ENCODE measurements at regions not wholly inside any gene's neighbourhood (a gene's known extent, or its start where the extent isn't known, plus 50 kb on each side); places are given as distances from the start of the nearest gene placed in this dataset.
A peak's percentile ranks its signal among the peaks of the same experiment; 100 is the strongest.

GRCh38 chr5:10857338-10857733, 96.3 kb upstream of the DAP start:
- 56% methylated on average over 11 of the region's 11 CpGs for whole genome bisulfite sequencing
- H3K27ac ChIP-seq (ENCODE audit: low read depth in 1 of 2, low read length in 1 of 2): no peak overlapping the region
- no peaks in the 10 kb centered on the region for H3K9me3 ChIP-seq (ENCODE audit: control insufficient read depth in 2 of 2, insufficient read depth in 1 of 2, low read length in 1 of 2)
- no peaks in the 10 kb centered on the region for H3K36me3 ChIP-seq (ENCODE audit: control insufficient read depth in 2 of 2, insufficient read depth in 2 of 2, low read length in 1 of 2)
- no peaks in the 10 kb centered on the region for H3K4me1 ChIP-seq (ENCODE audit: control insufficient read depth in 2 of 2, insufficient read depth in 2 of 2, low read length in 2 of 2)
- no peak for DNase-seq (ENCODE audit: low read depth in 6 of 9, low spot score in 9 of 9)
- no peak overlapping the region for H3K4me3 ChIP-seq (ENCODE audit: low read length in 2 of 2)
- H3K27me3 ChIP-seq (ENCODE audit: control insufficient read depth in 2 of 2, insufficient read depth in 1 of 2, low read length in 1 of 2): peaks cover 0 to 9% of the 10 kb centered on the region in 2 donors

DNA sequence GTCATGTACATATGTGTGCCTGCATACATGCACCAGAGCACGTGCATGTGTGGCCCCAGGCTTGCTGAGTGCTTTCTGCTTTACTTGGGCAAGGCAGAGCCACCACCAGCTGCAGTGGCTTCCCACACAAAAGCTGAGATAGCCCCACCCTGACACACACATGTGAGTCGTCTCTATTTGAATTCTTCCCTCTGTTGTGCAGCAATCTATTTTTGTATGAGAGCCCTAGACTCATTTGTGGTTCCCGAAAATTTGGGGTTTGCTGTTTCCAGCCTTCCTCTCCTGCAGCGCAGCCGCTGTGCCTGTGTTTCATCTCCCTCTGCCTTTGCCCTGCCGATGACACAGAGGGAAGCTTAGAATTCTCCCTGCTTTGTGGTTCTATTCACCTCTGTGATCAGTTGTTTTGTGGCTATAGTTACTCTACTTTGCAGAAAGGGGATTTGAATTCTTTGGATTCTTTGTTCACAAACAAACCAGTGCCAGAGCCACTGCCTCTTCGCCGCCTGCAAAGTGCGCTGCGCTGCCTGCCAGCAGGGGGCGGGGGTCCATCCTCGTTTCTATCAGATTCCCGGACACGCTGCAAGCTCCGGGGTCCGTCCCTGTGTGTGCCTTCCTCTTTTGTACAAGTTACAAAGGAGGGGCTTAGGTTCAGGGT, 95.8 kb upstream of the DAP start:
- peaks cover 0 to 9% of the 10 kb centered on the region in 2 donors for H3K27me3 ChIP-seq (ENCODE audit: control insufficient read depth in 2 of 2, insufficient read depth in 1 of 2, low read length in 1 of 2)
- H3K27ac ChIP-seq (ENCODE audit: low read depth in 1 of 2, low read length in 1 of 2): no peak overlapping the region
- no peaks in the 10 kb centered on the region for H3K9me3 ChIP-seq (ENCODE audit: control insufficient read depth in 2 of 2, insufficient read depth in 1 of 2, low read length in 1 of 2)
- no peaks in the 10 kb centered on the region for H3K36me3 ChIP-seq (ENCODE audit: control insufficient read depth in 2 of 2, insufficient read depth in 2 of 2, low read length in 1 of 2)
- peak in 4 of 9 donors; percentile 9 to 44 (median 24) for DNase-seq (ENCODE audit: low read depth in 6 of 9, low spot score in 9 of 9)
- H3K4me3 ChIP-seq (ENCODE audit: low read length in 2 of 2): no peak overlapping the region
- no peaks in the 10 kb centered on the region for H3K4me1 ChIP-seq (ENCODE audit: control insufficient read depth in 2 of 2, insufficient read depth in 2 of 2, low read length in 2 of 2)
- 34% methylated on average over 16 of the region's 16 CpGs for WGBS

DNA sequence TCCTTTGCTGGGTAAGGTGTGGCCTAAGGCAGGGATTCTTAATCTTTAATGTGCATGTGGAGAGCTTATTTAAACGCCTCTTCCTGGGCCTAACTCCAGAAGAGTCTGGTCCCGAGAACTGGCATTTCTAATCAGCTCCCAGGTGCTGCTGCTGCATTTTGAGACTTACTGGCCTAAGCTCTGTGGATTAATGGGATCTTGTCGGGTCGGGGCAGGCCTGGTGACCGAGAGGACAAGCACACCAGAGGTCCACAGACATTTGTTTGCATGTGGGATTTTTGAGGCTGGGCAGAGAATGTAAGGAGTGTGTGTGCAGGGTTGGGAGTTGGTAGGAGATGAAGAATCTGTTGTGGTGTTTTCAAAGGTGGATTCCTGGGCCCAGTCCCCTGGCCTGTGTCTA, 95.0 kb upstream of the DAP start:
- Histone ChIP-seq H3K4me1 (ENCODE audit: control insufficient read depth in 2 of 2, insufficient read depth in 2 of 2, low read length in 2 of 2) (no peaks in the 10 kb centered on the region), H3K27me3 (ENCODE audit: control insufficient read depth in 2 of 2, insufficient read depth in 1 of 2, low read length in 1 of 2) (peaks cover 0 to 9% of the 10 kb centered on the region in 2 donors), H3K27ac (ENCODE audit: low read depth in 1 of 2, low read length in 1 of 2) (no peak overlapping the region), H3K4me3 (ENCODE audit: low read length in 2 of 2) (no peak overlapping the region), H3K9me3 (ENCODE audit: control insufficient read depth in 2 of 2, insufficient read depth in 1 of 2, low read length in 1 of 2) (no peaks in the 10 kb centered on the region), H3K36me3 (ENCODE audit: control insufficient read depth in 2 of 2, insufficient read depth in 2 of 2, low read length in 1 of 2) (no peaks in the 10 kb centered on the region)
- no peak for DNase-seq (ENCODE audit: low read depth in 6 of 9, low spot score in 9 of 9)
- WGBS: 96% methylated on average over 5 of the region's 5 CpGs

- no peaks in the 10 kb centered on the region for H3K4me1 ChIP-seq (ENCODE audit: control insufficient read depth in 2 of 2, insufficient read depth in 2 of 2, low read length in 2 of 2)
- no peak for DNase-seq (ENCODE audit: low read depth in 6 of 9, low spot score in 9 of 9)
- no peaks in the 10 kb centered on the region for H3K36me3 ChIP-seq (ENCODE audit: control insufficient read depth in 2 of 2, insufficient read depth in 2 of 2, low read length in 1 of 2)
- no peak overlapping the region for H3K27ac ChIP-seq (ENCODE audit: low read depth in 1 of 2, low read length in 1 of 2)
- peaks cover 0 to 9% of the 10 kb centered on the region in 2 donors for H3K27me3 ChIP-seq (ENCODE audit: control insufficient read depth in 2 of 2, insufficient read depth in 1 of 2, low read length in 1 of 2)
- WGBS: 68% methylated on average over 4 of the region's 4 CpGs
- no peaks in the 10 kb centered on the region for H3K9me3 ChIP-seq (ENCODE audit: control insufficient read depth in 2 of 2, insufficient read depth in 1 of 2, low read length in 1 of 2)
- no peak overlapping the region for H3K4me3 ChIP-seq (ENCODE audit: low read length in 2 of 2)
These were observed 93.7 kb upstream of the DAP start for GRCh38 chr5:10854506-10855277.

DNA sequence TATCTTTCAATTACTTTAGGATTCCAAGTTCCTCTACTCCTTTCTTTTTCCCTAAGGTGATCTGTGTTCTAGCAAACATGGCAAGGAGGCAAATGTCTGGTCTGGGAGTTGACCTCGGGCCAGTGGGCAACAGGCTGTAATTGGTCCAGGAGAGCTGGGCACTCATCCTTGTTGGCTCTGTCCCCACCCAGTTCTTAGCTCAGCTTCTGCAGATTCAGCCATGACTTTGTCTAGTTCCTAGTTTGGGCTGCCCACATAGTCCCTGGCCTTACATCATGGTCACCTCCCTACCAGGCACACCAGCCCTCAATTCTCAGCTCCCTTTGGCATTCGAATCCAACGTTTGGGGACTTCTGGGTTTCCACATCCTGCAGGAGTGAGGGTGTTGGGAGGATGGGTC, 92.1 kb upstream of the DAP start:
- Histone ChIP-seq H3K9me3 (ENCODE audit: control insufficient read depth in 2 of 2, insufficient read depth in 1 of 2, low read length in 1 of 2) (no peaks in the 10 kb centered on the region), H3K27me3 (ENCODE audit: control insufficient read depth in 2 of 2, insufficient read depth in 1 of 2, low read length in 1 of 2) (peaks cover 0 to 7% of the 10 kb centered on the region in 2 donors), H3K4me1 (ENCODE audit: control insufficient read depth in 2 of 2, insufficient read depth in 2 of 2, low read length in 2 of 2) (no peaks in the 10 kb centered on the region), H3K36me3 (ENCODE audit: control insufficient read depth in 2 of 2, insufficient read depth in 2 of 2, low read length in 1 of 2) (no peaks in the 10 kb centered on the region), H3K27ac (ENCODE audit: low read depth in 1 of 2, low read length in 1 of 2) (no peak overlapping the region), H3K4me3 (ENCODE audit: low read length in 2 of 2) (no peak overlapping the region)
- no peak for DNase-seq (ENCODE audit: low read depth in 6 of 9, low spot score in 9 of 9)
- WGBS: 97% methylated on average over 3 of the region's 3 CpGs

DNA sequence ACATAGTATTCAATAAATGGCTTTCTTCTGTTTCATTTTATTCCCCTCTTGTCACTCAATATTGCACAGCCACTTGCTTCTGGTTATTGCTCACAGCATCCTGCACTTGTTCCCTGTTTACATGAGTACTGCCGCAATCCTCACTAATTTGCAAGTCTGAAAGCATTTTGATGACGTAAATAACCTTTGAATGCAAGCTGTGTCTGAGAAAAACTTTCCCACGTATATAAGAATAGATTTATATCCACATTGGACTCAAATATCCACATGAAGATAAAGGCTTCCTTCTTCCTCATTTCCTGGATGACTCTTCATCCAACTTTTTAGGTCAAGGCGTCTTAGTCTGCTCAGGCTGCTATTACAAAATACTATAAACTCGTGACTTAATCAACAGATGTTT, 88.2 kb upstream of the DAP start:
- no peak for DNase-seq (ENCODE audit: low read depth in 6 of 9, low spot score in 9 of 9)
- Histone ChIP-seq H3K9me3 (ENCODE audit: control insufficient read depth in 2 of 2, insufficient read depth in 1 of 2, low read length in 1 of 2) (no peaks in the 10 kb centered on the region), H3K4me1 (ENCODE audit: control insufficient read depth in 2 of 2, insufficient read depth in 2 of 2, low read length in 2 of 2) (no peaks in the 10 kb centered on the region), H3K27ac (ENCODE audit: low read depth in 1 of 2, low read length in 1 of 2) (no peak overlapping the region), H3K36me3 (ENCODE audit: control insufficient read depth in 2 of 2, insufficient read depth in 2 of 2, low read length in 1 of 2) (no peaks in the 10 kb centered on the region), H3K4me3 (ENCODE audit: low read length in 2 of 2) (no peak overlapping the region), H3K27me3 (ENCODE audit: control insufficient read depth in 2 of 2, insufficient read depth in 1 of 2, low read length in 1 of 2) (no peaks in the 10 kb centered on the region)
- WGBS: 92% methylated on average over 5 of the region's 5 CpGs

DNA sequence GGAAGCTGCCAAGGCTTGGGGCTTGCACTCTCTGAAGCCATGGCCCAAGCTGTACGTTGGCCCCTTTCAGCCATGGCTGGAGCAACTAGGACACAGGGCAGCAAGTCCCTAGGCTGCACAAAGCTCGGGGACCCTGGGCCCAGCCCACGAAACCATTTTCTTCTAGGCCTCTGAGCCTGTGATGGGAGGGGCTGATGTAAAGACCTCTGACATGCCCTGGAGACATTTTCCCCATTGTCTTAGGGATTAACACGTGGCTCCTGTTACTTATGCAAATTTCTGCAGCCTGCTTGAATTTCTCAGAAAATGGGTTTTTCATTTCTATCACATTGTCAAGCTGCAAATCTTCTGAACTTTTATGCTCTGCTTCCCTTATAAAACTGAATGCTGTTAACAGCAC, 83.0 kb upstream of the DAP start:
- no peak for DNase-seq (ENCODE audit: low read depth in 6 of 9, low spot score in 9 of 9)
- Histone ChIP-seq H3K36me3 (ENCODE audit: control insufficient read depth in 2 of 2, insufficient read depth in 2 of 2, low read length in 1 of 2) (no peaks in the 10 kb centered on the region), H3K4me3 (ENCODE audit: low read length in 2 of 2) (no peak overlapping the region), H3K9me3 (ENCODE audit: control insufficient read depth in 2 of 2, insufficient read depth in 1 of 2, low read length in 1 of 2) (no peaks in the 10 kb centered on the region), H3K27ac (ENCODE audit: low read depth in 1 of 2, low read length in 1 of 2) (no peak overlapping the region), H3K4me1 (ENCODE audit: control insufficient read depth in 2 of 2, insufficient read depth in 2 of 2, low read length in 2 of 2) (no peaks in the 10 kb centered on the region), H3K27me3 (ENCODE audit: control insufficient read depth in 2 of 2, insufficient read depth in 1 of 2, low read length in 1 of 2) (no peaks in the 10 kb centered on the region)
- 91% methylated on average over 4 of the region's 4 CpGs for WGBS

DNA sequence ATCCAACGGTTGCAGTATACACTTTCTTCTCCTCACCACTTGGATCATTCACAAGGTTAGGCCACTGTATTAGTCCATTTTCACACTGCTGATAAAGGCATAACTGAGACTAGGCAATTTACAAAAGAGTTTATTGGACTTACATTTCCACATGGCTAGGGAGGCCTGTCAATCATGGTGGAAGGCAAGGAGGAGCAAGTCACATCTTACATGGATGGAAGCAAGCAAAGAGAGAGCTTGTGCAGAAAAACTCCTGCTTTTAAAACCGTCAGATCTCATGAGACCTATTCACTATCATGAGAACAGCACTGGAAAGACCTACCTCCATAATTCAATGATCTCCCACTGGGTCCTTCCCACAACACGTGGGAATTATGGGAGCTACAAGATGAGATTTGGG, 81.8 kb upstream of the DAP start:
- no peak overlapping the region for H3K4me3 ChIP-seq (ENCODE audit: low read length in 2 of 2)
- no peak overlapping the region for H3K27ac ChIP-seq (ENCODE audit: low read depth in 1 of 2, low read length in 1 of 2)
- no peaks in the 10 kb centered on the region for H3K36me3 ChIP-seq (ENCODE audit: control insufficient read depth in 2 of 2, insufficient read depth in 2 of 2, low read length in 1 of 2)
- H3K9me3 ChIP-seq (ENCODE audit: control insufficient read depth in 2 of 2, insufficient read depth in 1 of 2, low read length in 1 of 2): no peaks in the 10 kb centered on the region
- WGBS: 95% methylated on average over 3 of the region's 3 CpGs
- H3K4me1 ChIP-seq (ENCODE audit: control insufficient read depth in 2 of 2, insufficient read depth in 2 of 2, low read length in 2 of 2): no peaks in the 10 kb centered on the region
- no peak for DNase-seq (ENCODE audit: low read depth in 6 of 9, low spot score in 9 of 9)
- no peaks in the 10 kb centered on the region for H3K27me3 ChIP-seq (ENCODE audit: control insufficient read depth in 2 of 2, insufficient read depth in 1 of 2, low read length in 1 of 2)

GRCh38 chr5:10839916-10840599, 79.0 kb upstream of the DAP start:
- no peak overlapping the region for H3K27ac ChIP-seq (ENCODE audit: low read depth in 1 of 2, low read length in 1 of 2)
- no peaks in the 10 kb centered on the region for H3K36me3 ChIP-seq (ENCODE audit: control insufficient read depth in 2 of 2, insufficient read depth in 2 of 2, low read length in 1 of 2)
- no peak for DNase-seq (ENCODE audit: low read depth in 6 of 9, low spot score in 9 of 9)
- H3K4me3 ChIP-seq (ENCODE audit: low read length in 2 of 2): no peak overlapping the region
- 91% methylated on average over 3 of the region's 3 CpGs for WGBS
- no peaks in the 10 kb centered on the region for H3K27me3 ChIP-seq (ENCODE audit: control insufficient read depth in 2 of 2, insufficient read depth in 1 of 2, low read length in 1 of 2)
- no peaks in the 10 kb centered on the region for H3K4me1 ChIP-seq (ENCODE audit: control insufficient read depth in 2 of 2, insufficient read depth in 2 of 2, low read length in 2 of 2)
- no peaks in the 10 kb centered on the region for H3K9me3 ChIP-seq (ENCODE audit: control insufficient read depth in 2 of 2, insufficient read depth in 1 of 2, low read length in 1 of 2)
